ENCODE measurements at regions not wholly inside any gene's neighbourhood (a gene's known extent, or its start where the extent isn't known, plus 50 kb on each side); places are given as distances from the start of the nearest gene placed in this dataset.

DNA sequence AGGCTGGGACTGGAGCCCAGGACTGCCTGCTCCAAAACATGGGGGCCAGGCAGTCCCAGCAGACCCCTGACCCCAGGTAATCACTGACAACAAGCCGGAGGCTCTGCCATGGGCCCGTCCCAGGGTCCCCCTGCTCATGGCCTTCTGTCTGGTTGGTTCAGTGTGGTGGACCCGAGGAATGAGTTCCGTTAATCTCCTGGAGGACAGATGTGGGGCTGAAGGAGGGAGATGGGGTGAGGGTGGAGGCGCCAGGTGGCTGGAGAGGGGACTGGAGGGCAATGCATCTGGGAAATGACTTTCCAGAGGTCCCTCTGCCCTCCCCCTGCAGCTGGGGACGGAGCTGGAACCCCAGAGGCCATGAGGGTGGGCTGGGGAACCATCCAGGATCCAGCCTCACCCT is 103.2 kb downstream of the EBNA1BP2 start:
- TF ChIP-seq, protein P1, sequence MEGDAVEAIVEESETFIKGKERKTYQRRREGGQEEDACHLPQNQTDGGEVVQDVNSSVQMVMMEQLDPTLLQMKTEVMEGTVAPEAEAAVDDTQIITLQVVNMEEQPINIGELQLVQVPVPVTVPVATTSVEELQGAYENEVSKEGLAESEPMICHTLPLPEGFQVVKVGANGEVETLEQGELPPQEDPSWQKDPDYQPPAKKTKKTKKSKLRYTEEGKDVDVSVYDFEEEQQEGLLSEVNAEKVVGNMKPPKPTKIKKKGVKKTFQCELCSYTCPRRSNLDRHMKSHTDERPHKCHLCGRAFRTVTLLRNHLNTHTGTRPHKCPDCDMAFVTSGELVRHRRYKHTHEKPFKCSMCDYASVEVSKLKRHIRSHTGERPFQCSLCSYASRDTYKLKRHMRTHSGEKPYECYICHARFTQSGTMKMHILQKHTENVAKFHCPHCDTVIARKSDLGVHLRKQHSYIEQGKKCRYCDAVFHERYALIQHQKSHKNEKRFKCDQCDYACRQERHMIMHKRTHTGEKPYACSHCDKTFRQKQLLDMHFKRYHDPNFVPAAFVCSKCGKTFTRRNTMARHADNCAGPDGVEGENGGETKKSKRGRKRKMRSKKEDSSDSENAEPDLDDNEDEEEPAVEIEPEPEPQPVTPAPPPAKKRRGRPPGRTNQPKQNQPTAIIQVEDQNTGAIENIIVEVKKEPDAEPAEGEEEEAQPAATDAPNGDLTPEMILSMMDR (IDR thresholded peaks at IDR 0.05): no peak
- no peak for TF ChIP-seq POLR2AphosphoS5 (IDR thresholded peaks at IDR 0.05)
- no peak for TF ChIP-seq POLR2A (IDR thresholded peaks at IDR 0.05)
